ENCODE measurements at regions not wholly inside any gene's neighbourhood (a gene's known extent, or its start where the extent isn't known, plus 50 kb on each side); places are given as distances from the start of the nearest gene placed in this dataset.
A peak's percentile ranks its signal among the peaks of the same experiment; 100 is the strongest.

DNA sequence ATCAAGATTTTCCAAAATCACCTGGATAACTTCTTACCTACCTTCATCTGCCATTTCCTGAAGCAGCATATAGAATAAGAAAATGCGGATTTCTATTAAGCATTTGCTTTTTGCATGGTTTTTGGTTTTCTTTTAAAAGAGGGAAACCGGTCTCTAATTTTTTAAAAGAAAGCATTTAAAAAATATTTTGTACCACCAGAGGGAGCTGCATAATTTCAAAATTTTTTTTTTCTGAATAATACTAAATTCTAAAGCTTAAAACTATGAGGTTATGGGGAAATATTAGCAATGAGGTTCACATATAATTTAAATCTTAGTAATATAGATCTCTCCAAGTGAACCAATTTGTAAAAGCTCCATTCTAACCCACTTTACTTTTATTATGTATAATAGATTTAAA is 137.7 kb upstream of the TENT5D start:
- DNase-seq, result no peak
- TF ChIP-seq FOS (IDR thresholded peaks at IDR 0.05; ENCODE audit: low read depth, low read length) (no peak), SMC3 (IDR thresholded peaks at IDR 0.05; ENCODE audit: low read depth, low read length) (no peak)
- TF ChIP-seq, protein P1, sequence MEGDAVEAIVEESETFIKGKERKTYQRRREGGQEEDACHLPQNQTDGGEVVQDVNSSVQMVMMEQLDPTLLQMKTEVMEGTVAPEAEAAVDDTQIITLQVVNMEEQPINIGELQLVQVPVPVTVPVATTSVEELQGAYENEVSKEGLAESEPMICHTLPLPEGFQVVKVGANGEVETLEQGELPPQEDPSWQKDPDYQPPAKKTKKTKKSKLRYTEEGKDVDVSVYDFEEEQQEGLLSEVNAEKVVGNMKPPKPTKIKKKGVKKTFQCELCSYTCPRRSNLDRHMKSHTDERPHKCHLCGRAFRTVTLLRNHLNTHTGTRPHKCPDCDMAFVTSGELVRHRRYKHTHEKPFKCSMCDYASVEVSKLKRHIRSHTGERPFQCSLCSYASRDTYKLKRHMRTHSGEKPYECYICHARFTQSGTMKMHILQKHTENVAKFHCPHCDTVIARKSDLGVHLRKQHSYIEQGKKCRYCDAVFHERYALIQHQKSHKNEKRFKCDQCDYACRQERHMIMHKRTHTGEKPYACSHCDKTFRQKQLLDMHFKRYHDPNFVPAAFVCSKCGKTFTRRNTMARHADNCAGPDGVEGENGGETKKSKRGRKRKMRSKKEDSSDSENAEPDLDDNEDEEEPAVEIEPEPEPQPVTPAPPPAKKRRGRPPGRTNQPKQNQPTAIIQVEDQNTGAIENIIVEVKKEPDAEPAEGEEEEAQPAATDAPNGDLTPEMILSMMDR (conservative IDR thresholded peaks at IDR 0.05; ENCODE audit: low read depth, low read length), result peak; percentile 32; the same call in 1 of the 2 replicates
- Histone ChIP-seq H3K9me1 (ENCODE audit: insufficient read depth, low read length) (no peaks in the 10 kb centered on the region), H3K4me2 (ENCODE audit: low read depth, low read length) (no peak overlapping the region), H3K4me3 (ENCODE audit: insufficient read depth, low read depth, low read length) (no peak overlapping the region), H2BK15ac (ENCODE audit: low read depth, low read length) (no peak overlapping the region), H2BK20ac (ENCODE audit: low read depth, low read length) (no peak overlapping the region), H3K36me3 (ENCODE audit: control insufficient read depth, insufficient read depth, low read length) (no peaks in the 10 kb centered on the region), H3K79me1 (ENCODE audit: low read depth in 1 of 2, low read length in 2 of 2) (no peaks in the 10 kb centered on the region), H3K4me1 (ENCODE audit: control insufficient read depth, insufficient read depth, low read length) (no peaks in the 10 kb centered on the region), H3K14ac (replicated peaks; ENCODE audit: low read depth, low read length) (no peak overlapping the region), H2AFZ (replicated peaks; ENCODE audit: low read length, poor library complexity) (no peak overlapping the region), H2BK120ac (ENCODE audit: low read depth, low read length) (no peak overlapping the region), H3K9me3 (ENCODE audit: control insufficient read depth, insufficient read depth, low read length) (no peaks in the 10 kb centered on the region), H2AK5ac (ENCODE audit: low read depth, low read length) (no peak overlapping the region), H3K4ac (ENCODE audit: low read depth, low read length) (no peak overlapping the region), H3K23ac (ENCODE audit: low read depth, low read length) (no peak overlapping the region), H4K91ac (ENCODE audit: insufficient read depth, low read depth, low read length) (no peak overlapping the region), H3K18ac (ENCODE audit: low read depth, low read length) (no peak overlapping the region), H4K8ac (ENCODE audit: low read depth in 2 of 2, low read length in 2 of 2) (no peak overlapping the region), H3K27ac (ENCODE audit: insufficient read depth, low read length) (no peak overlapping the region), H2AK9ac (replicated peaks; ENCODE audit: low read depth, low read length, poor library complexity) (no peak overlapping the region), H4K20me1 (ENCODE audit: insufficient read depth, low read length) (no peaks in the 10 kb centered on the region), H3K27me3 (ENCODE audit: control insufficient read depth, insufficient read depth, low read length) (no peaks in the 10 kb centered on the region), H3K9ac (ENCODE audit: low read depth, low read length) (no peak overlapping the region), H2BK5ac (ENCODE audit: low read depth, low read length, poor library complexity, severe bottlenecking) (no peak overlapping the region), H3K56ac (ENCODE audit: extremely low read depth, insufficient read depth, low read length) (no peak overlapping the region), H4K5ac (ENCODE audit: low read depth, low read length) (no peak overlapping the region)
- no TSS peak for BruUV-seq (replicated peaks)
- CTCF ChIA-PET, result interaction anchor here (0.6 to 1.0 kb wide), 2 partner anchors 11 to 50 kb away, joined by 3 read pairs; no protein-coding TSS in a partner anchor
- WGBS, 2 experiments (ENCODE audit: extremely low coverage in 2 of 2, insufficient read length in 1 of 2), result no CpG with 5 or more reads among the region's 2 CpGs
- in situ Hi-C loops (cut with MboI; ENCODE audit: low sequenced_read_pairs) (no loop called here), intact Hi-C loops (cut with micrococcal nuclease) (loop anchor here (1.0 kb wide), 1 partner anchor 296 kb away; no protein-coding TSS in a partner anchor), dilution Hi-C loops (cut with HindIII; ENCODE audit: low sequenced_read_pairs, unreplicated experiment) (no loop called here)
- POLR2A ChIA-PET (ENCODE audit: unreplicated experiment), result no interaction called here
- ATAC-seq (ENCODE audit: low read depth), result no peak
